Endothelial cell of umbilical vein (primary cell): ENCODE measurements at regions not wholly inside any gene's neighbourhood (a gene's known extent, or its start where the extent isn't known, plus 50 kb on each side); places are given as distances from the start of the nearest gene placed in this dataset.

Experiments used
- BruUV-seq: library from RNA; stranded (reverse); fragments of 400-500 nt; replicated peaks from 2 replicates; lab custom pipeline; 2021; lab: Mats Ljungman, UMichigan
- CTCF ChIA-PET: fragments of 300-600, 350-600 bp; sonication (Branson Sonifier 250); formaldehyde crosslinking; loops from one replicate; lab custom pipeline; 2021; ENCODE audit warnings: antibody characterized with exemption, inconsistent platforms; lab: Charles Lee
- POLR2A ChIA-PET: fragments of 300-600, 350-600 bp; sonication (Branson Sonifier 250); formaldehyde crosslinking; loops from one replicate; lab custom pipeline; 2021; ENCODE audit warnings: antibody characterized with exemption, inconsistent platforms; lab: Charles Lee
- DNase-seq: peaks from one replicate; pipeline ENCODE4 v3.0.0-alpha.2; 2011; ENCODE audit warnings: low read depth, low spot score
- FAIRE-seq: peaks from 2 replicates; lab custom pipeline; 2011; peaks lifted over from hg19 to GRCh38; lab: Jason Lieb, UNC
- H2AFZ ChIP-seq: 2 replicates; pipeline ENCODE4 v1.6.0; 2012; ENCODE audit warnings: low read depth, low read length, control low read depth, inconsistent platforms
- H3K27ac ChIP-seq: 2 replicates; pipeline ENCODE4 v1.5.1; 2011; ENCODE audit warnings: low read depth, mild to moderate bottlenecking, control low read depth, low read length, moderate library complexity; ENCODE audit not compliant: insufficient read depth
- H3K27me3 ChIP-seq, 2 experiments: 2 replicates each; pipeline versions ENCODE4 v1.6.0 to v1.6.1; 2011; ENCODE audit warnings: low read length in 2 of 2, mixed read lengths in 1 of 2; ENCODE audit not compliant: control insufficient read depth in 2 of 2, insufficient read depth in 2 of 2
- H3K36me3 ChIP-seq, 2 experiments: 2 replicates in 1 of 2; 3 replicates in 1 of 2; pipeline ENCODE4 v1.5.1; 2011; ENCODE audit warnings: low read length in 2 of 2, mild to moderate bottlenecking in 1 of 2, moderate library complexity in 1 of 2; ENCODE audit not compliant: control insufficient read depth in 2 of 2, insufficient read depth in 2 of 2; ENCODE audit errors: extremely low read depth in 1 of 2
- H3K4me1 ChIP-seq: 3 replicates; pipeline ENCODE4 v1.5.1; 2011; ENCODE audit warnings: mild to moderate bottlenecking, low read length; ENCODE audit not compliant: control insufficient read depth, insufficient read depth; ENCODE audit errors: extremely low read depth
- H3K4me2 ChIP-seq: 2 replicates; pipeline ENCODE4 v1.6.1; 2011; ENCODE audit warnings: low read length, control low read depth, mixed read lengths; ENCODE audit not compliant: insufficient read depth
- H3K4me3 ChIP-seq, 3 experiments: fragments of 200-600 bp in 1 of 3; sonication (generic), shearing (Covaris generic) in 1 of 3; replicated peaks in 1 of 3; 2 replicates each; pipeline ENCODE4 v1.5.1; 2011 to 2016; ENCODE audit warnings: control low read depth in 3 of 3, low read length in 3 of 3, mild to moderate bottlenecking in 2 of 3, inconsistent platforms in 1 of 3, low read depth in 1 of 3, moderate library complexity in 1 of 3; ENCODE audit not compliant: insufficient read depth in 1 of 3
- H3K79me2 ChIP-seq: 2 replicates; pipeline ENCODE4 v1.6.0; 2012; ENCODE audit warnings: low read length, inconsistent platforms; ENCODE audit not compliant: control insufficient read depth, insufficient read depth
- H3K9ac ChIP-seq: replicated peaks from 2 replicates; pipeline ENCODE3; 2011; ENCODE audit warnings: low read length, control low read depth; ENCODE audit not compliant: insufficient read depth; ENCODE audit errors: extremely low read depth
- H3K9me1 ChIP-seq: replicated peaks from 3 replicates; pipeline ENCODE4 v1.6.0; 2011; ENCODE audit warnings: mild to moderate bottlenecking, low read length; ENCODE audit not compliant: control insufficient read depth, insufficient read depth; ENCODE audit errors: extremely low read depth
- H3K9me3 ChIP-seq: replicated peaks from 2 replicates; pipeline ENCODE4 v1.5.1; 2012; ENCODE audit warnings: low read length, inconsistent platforms; ENCODE audit not compliant: control insufficient read depth, insufficient read depth
- H4K20me1 ChIP-seq: replicated peaks from 2 replicates; pipeline ENCODE3; 2011; ENCODE audit warnings: mild to moderate bottlenecking, low read length; ENCODE audit not compliant: control insufficient read depth, insufficient read depth; ENCODE audit errors: extremely low read depth
- EZH2 ChIP-seq: IDR thresholded peaks from 2 replicates; pipeline ENCODE4 v1.6.1; 2012; ENCODE audit warnings: borderline replicate concordance, low read depth, mild to moderate bottlenecking, moderate library complexity, low read length, inconsistent platforms; ENCODE audit not compliant: severe bottlenecking
- FOS ChIP-seq: IDR thresholded peaks from 2 replicates; pipeline ENCODE4 v1.6.1; 2011; ENCODE audit warnings: mild to moderate bottlenecking, low read length, moderate library complexity, borderline replicate concordance; ENCODE audit not compliant: insufficient read depth
- GATA2 ChIP-seq: IDR thresholded peaks from 2 replicates; pipeline ENCODE4 v1.7.0; 2011; ENCODE audit warnings: low read depth, mild to moderate bottlenecking, moderate library complexity, mixed read lengths, low read length; ENCODE audit not compliant: insufficient read length, insufficient read depth
- JUN ChIP-seq: IDR thresholded peaks from 2 replicates; pipeline ENCODE4 v1.6.1; 2011; ENCODE audit warnings: borderline replicate concordance, low read depth; ENCODE audit not compliant: insufficient read length, insufficient read depth
- MYC ChIP-seq: IDR thresholded peaks from one replicate; pipeline ENCODE4 v1.6.1; 2011; ENCODE audit warnings: mild to moderate bottlenecking, low read depth, low read length
- POLR2A ChIP-seq: IDR thresholded peaks from 2 replicates; pipeline ENCODE4 v1.6.1; 2012; ENCODE audit warnings: low read depth, mild to moderate bottlenecking, control low read depth, low read length
- POLR2AphosphoS5 ChIP-seq: IDR thresholded peaks from 2 replicates; pipeline ENCODE4 v1.6.1; 2012; ENCODE audit warnings: low read depth, mild to moderate bottlenecking, control low read depth, low read length, moderate library complexity; ENCODE audit not compliant: insufficient read depth
- dilution Hi-C: fragments of 300-500 bp; cut with MboI; formaldehyde crosslinking; loops from one replicate; pipeline ENCODE4 v1.15.0; 2019; ENCODE audit warnings: low sequenced_read_pairs; ENCODE audit not compliant: extremely low pct_ligation_motif_present
- intact Hi-C: fragments of 100-400 bp; cut with micrococcal nuclease; formaldehyde crosslinking; loops from one replicate; pipeline ENCODE4 v1.10.0; 2022
- TF ChIP-seq, protein P1 (sequence below), 2 donors: IDR thresholded peaks; 1 replicate in 1 of 2; 2 replicates in 1 of 2; pipeline ENCODE4 v1.5.1; 2011; ENCODE audit warnings: low read length in 2 of 2, mild to moderate bottlenecking in 2 of 2, moderate library complexity in 2 of 2, control low read depth in 1 of 2, inconsistent platforms in 1 of 2, low read depth in 1 of 2; ENCODE audit not compliant: insufficient read depth in 1 of 2; ENCODE audit errors: extremely low read depth in 1 of 2
- TF ChIP-seq, protein P2 (sequence below): IDR thresholded peaks from 2 replicates; pipeline ENCODE4 v1.6.1; 2011; ENCODE audit not compliant: insufficient read depth, insufficient read length

DNA sequence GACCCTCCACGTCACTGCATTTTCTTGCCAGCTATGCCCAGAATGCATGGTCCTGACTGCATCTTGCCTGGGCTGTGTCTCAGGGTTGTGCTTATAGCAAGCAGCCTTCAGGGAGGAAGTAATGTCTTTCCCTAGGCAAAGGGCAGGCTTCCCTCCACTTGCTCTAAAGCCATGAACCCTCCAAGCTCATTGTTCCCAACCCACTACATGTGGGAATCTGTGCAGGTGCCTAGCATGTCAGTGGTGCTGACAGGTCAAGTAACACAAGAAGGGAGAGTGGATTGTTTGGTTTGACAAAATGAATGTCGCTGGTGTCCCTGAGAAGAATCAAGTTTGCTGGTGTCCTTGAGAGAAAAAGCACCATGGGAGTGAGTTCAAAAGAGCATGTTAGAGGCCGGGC, 53.9 kb upstream of the UCN3 start:
- H3K4me1 ChIP-seq: no peaks in the 10 kb centered on the region
- H3K9ac ChIP-seq: no peak overlapping the region
- CTCF ChIA-PET: interaction anchor here (0.8 to 2.3 kb wide), 2 partner anchors 9 to 17 kb away, joined by 3 to 8 read pairs; no protein-coding TSS in a partner anchor
- no peak for FAIRE-seq
- H3K27ac ChIP-seq: no peak overlapping the region
- H3K4me2 ChIP-seq: no peak overlapping the region
- dilution Hi-C loops (no loop called here), intact Hi-C loops (no loop called here)
- POLR2A ChIA-PET: no interaction called here
- H3K36me3 ChIP-seq: no peaks in the 10 kb centered on the region
- H3K27me3 ChIP-seq: peaks cover 0 to 2% of the 10 kb centered on the region in 2 experiments
- no peaks in the 10 kb centered on the region for H4K20me1 ChIP-seq
- no peaks in the 10 kb centered on the region for H3K79me2 ChIP-seq
- H3K4me3 ChIP-seq: no peak overlapping the region
- no peak overlapping the region for H2AFZ ChIP-seq
- no peaks in the 10 kb centered on the region for H3K9me1 ChIP-seq
- TF ChIP-seq, protein P1, sequence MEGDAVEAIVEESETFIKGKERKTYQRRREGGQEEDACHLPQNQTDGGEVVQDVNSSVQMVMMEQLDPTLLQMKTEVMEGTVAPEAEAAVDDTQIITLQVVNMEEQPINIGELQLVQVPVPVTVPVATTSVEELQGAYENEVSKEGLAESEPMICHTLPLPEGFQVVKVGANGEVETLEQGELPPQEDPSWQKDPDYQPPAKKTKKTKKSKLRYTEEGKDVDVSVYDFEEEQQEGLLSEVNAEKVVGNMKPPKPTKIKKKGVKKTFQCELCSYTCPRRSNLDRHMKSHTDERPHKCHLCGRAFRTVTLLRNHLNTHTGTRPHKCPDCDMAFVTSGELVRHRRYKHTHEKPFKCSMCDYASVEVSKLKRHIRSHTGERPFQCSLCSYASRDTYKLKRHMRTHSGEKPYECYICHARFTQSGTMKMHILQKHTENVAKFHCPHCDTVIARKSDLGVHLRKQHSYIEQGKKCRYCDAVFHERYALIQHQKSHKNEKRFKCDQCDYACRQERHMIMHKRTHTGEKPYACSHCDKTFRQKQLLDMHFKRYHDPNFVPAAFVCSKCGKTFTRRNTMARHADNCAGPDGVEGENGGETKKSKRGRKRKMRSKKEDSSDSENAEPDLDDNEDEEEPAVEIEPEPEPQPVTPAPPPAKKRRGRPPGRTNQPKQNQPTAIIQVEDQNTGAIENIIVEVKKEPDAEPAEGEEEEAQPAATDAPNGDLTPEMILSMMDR (IDR thresholded peaks at IDR 0.05; ENCODE audit: extremely low read depth in 1 of 2, insufficient read depth in 1 of 2, low read depth in 1 of 2, low read length in 2 of 2): no peak
- no peak for TF ChIP-seq POLR2AphosphoS5
- no peak for TF ChIP-seq GATA2
- TF ChIP-seq EZH2: no peak
- TF ChIP-seq, protein P2, sequence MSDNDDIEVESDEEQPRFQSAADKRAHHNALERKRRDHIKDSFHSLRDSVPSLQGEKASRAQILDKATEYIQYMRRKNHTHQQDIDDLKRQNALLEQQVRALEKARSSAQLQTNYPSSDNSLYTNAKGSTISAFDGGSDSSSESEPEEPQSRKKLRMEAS: no peak
- TF ChIP-seq POLR2A: no peak
- TF ChIP-seq MYC: no peak
- no peak for TF ChIP-seq FOS
- TF ChIP-seq JUN: no peak
- H3K9me3 ChIP-seq: no peaks in the 10 kb centered on the region
- BruUV-seq: no TSS peak
- DNase-seq: no peak
